Mesendoderm (in vitro differentiated cells): ENCODE measurements at regions not wholly inside any gene's neighbourhood (a gene's known extent, or its start where the extent isn't known, plus 50 kb on each side); places are given as distances from the start of the nearest gene placed in this dataset.

ENCODE experiments used
- DNase-seq: peaks from one replicate; pipeline ENCODE4 v3.0.0; 2013
- H2AK5ac ChIP-seq: 2 replicates; pipeline ENCODE4 v1.6.1; 2013; ENCODE audit warnings: low read length, inconsistent platforms
- H2BK120ac ChIP-seq: 2 replicates; pipeline ENCODE4 v1.6.1; 2013; ENCODE audit warnings: low read depth, mild to moderate bottlenecking, low read length, moderate library complexity, mixed read lengths
- H2BK15ac ChIP-seq: replicated peaks from 2 replicates; pipeline ENCODE4 v1.6.1; 2013; ENCODE audit warnings: low read depth, mild to moderate bottlenecking, moderate library complexity
- H2BK5ac ChIP-seq: 2 replicates; pipeline ENCODE4 v1.6.1; 2013; ENCODE audit warnings: low read length, inconsistent platforms
- H3K18ac ChIP-seq: 2 replicates; pipeline ENCODE4 v1.6.1; 2013; ENCODE audit warnings: mild to moderate bottlenecking, low read length, mixed read lengths
- H3K23ac ChIP-seq: one replicate; pipeline ENCODE4 v1.6.1; 2013; ENCODE audit warnings: low read length
- H3K27ac ChIP-seq: 2 replicates; pipeline ENCODE4 v1.5.1; 2013; ENCODE audit warnings: low read depth, mild to moderate bottlenecking, inconsistent platforms, low read length, moderate library complexity
- H3K27me3 ChIP-seq: 2 replicates; pipeline ENCODE4 v1.6.1; 2013; ENCODE audit warnings: low read length, control low read depth, mild to moderate bottlenecking, inconsistent platforms; ENCODE audit not compliant: insufficient read depth, poor library complexity
- H3K36me3 ChIP-seq: 2 replicates; pipeline ENCODE4 v1.6.1; 2013; ENCODE audit warnings: low read length, inconsistent platforms; ENCODE audit not compliant: control insufficient read depth, insufficient read depth
- H3K4ac ChIP-seq: one replicate; pipeline ENCODE4 v1.6.1; 2013; ENCODE audit warnings: low read depth, mild to moderate bottlenecking, low read length, moderate library complexity
- H3K4me1 ChIP-seq: 2 replicates; pipeline ENCODE4 v1.6.1; 2013; ENCODE audit warnings: low read depth, low read length, inconsistent platforms; ENCODE audit not compliant: control insufficient read depth
- H3K4me2 ChIP-seq: 2 replicates; pipeline ENCODE4 v1.6.1; 2013; ENCODE audit warnings: low read length
- H3K4me3 ChIP-seq: 2 replicates; pipeline ENCODE4 v1.5.1; 2013; ENCODE audit warnings: mild to moderate bottlenecking, low read length
- H3K56ac ChIP-seq: one replicate; pipeline ENCODE4 v1.6.1; 2013; ENCODE audit warnings: low read length
- H3K79me1 ChIP-seq: 2 replicates; pipeline ENCODE4 v1.6.1; 2013; ENCODE audit warnings: low read length, inconsistent platforms
- H3K79me2 ChIP-seq: 2 replicates; pipeline ENCODE4 v1.6.1; 2013; ENCODE audit warnings: mild to moderate bottlenecking, low read length; ENCODE audit not compliant: control insufficient read depth, insufficient read depth
- H3K9ac ChIP-seq: 2 replicates; pipeline ENCODE4 v1.6.1; 2013; ENCODE audit warnings: low read length, inconsistent platforms
- H4K5ac ChIP-seq: one replicate; pipeline ENCODE4 v1.6.1; 2013; ENCODE audit warnings: low read length
- H4K8ac ChIP-seq: one replicate; pipeline ENCODE4 v1.6.1; 2013; ENCODE audit warnings: low read depth, mild to moderate bottlenecking, control low read depth, low read length, moderate library complexity
- WGBS: extraction: QIAGEN DNeasy Blood & Tissue Kit; methylation state at CpG from one replicate; pipeline ENCODE4 v1.1.7; 2013; ENCODE audit warnings: low lambda C conversion rate, missing lambda C conversion rate; ENCODE audit not compliant: insufficient coverage; ENCODE audit errors: extremely low coverage; 5-methylcytosine and 5-hydroxymethylcytosine counted together

- DNase-seq, result no peak
- Histone ChIP-seq H4K5ac (no peak overlapping the region), H2BK5ac (no peak overlapping the region), H3K4me2 (no peak overlapping the region), H3K4me3 (no peak overlapping the region), H2AK5ac (no peak overlapping the region), H3K23ac (no peak overlapping the region), H2BK120ac (no peak overlapping the region), H3K79me1 (no peaks in the 10 kb centered on the region), H2BK15ac (no peak overlapping the region), H3K18ac (no peak overlapping the region), H3K9ac (no peak overlapping the region), H3K27me3 (no peaks in the 10 kb centered on the region), H3K36me3 (no peaks in the 10 kb centered on the region), H4K8ac (no peak overlapping the region), H3K56ac (no peak overlapping the region), H3K4me1 (no peaks in the 10 kb centered on the region), H3K27ac (no peak overlapping the region), H3K79me2 (no peaks in the 10 kb centered on the region), H3K4ac (no peak overlapping the region)
- WGBS, result no CpG with 5 or more reads among the region's 6 CpGs
Observed at GRCh38 chr16:54517181-54517580, 230.6 kb upstream of the IRX3 start.

GRCh38 chr16:54512467-54512995 is 225.9 kb upstream of the IRX3 start:
- H3K36me3 ChIP-seq, result no peaks in the 10 kb centered on the region
- no peak overlapping the region for H3K4ac ChIP-seq
- no peaks in the 10 kb centered on the region for H3K79me2 ChIP-seq
- WGBS, result no CpG with 5 or more reads among the region's 16 CpGs
- no peak overlapping the region for H3K18ac ChIP-seq
- H3K27ac ChIP-seq, result no peak overlapping the region
- no peaks in the 10 kb centered on the region for H3K27me3 ChIP-seq
- no peak overlapping the region for H3K23ac ChIP-seq
- H2AK5ac ChIP-seq, result no peak overlapping the region
- no peak overlapping the region for H4K5ac ChIP-seq
- no peak overlapping the region for H2BK120ac ChIP-seq
- no peak overlapping the region for H4K8ac ChIP-seq
- H2BK15ac ChIP-seq, result no peak overlapping the region
- H3K4me3 ChIP-seq, result no peak overlapping the region
- H3K4me1 ChIP-seq, result no peaks in the 10 kb centered on the region
- no peak overlapping the region for H3K56ac ChIP-seq
- H2BK5ac ChIP-seq, result no peak overlapping the region
- no peaks in the 10 kb centered on the region for H3K79me1 ChIP-seq
- H3K9ac ChIP-seq, result no peak overlapping the region
- DNase-seq, result no peak
- no peak overlapping the region for H3K4me2 ChIP-seq

- no peaks in the 10 kb centered on the region for H3K79me2 ChIP-seq
- no peak overlapping the region for H2AK5ac ChIP-seq
- no CpG with 5 or more reads among the region's 3 CpGs for WGBS
- H2BK15ac ChIP-seq, result no peak overlapping the region
- H4K8ac ChIP-seq, result no peak overlapping the region
- no peaks in the 10 kb centered on the region for H3K27me3 ChIP-seq
- H3K27ac ChIP-seq, result no peak overlapping the region
- no peak overlapping the region for H3K4me3 ChIP-seq
- H3K18ac ChIP-seq, result no peak overlapping the region
- no peaks in the 10 kb centered on the region for H3K36me3 ChIP-seq
- no peaks in the 10 kb centered on the region for H3K4me1 ChIP-seq
- no peak overlapping the region for H4K5ac ChIP-seq
- H2BK5ac ChIP-seq, result no peak overlapping the region
- H3K4ac ChIP-seq, result no peak overlapping the region
- no peak overlapping the region for H3K23ac ChIP-seq
- no peak overlapping the region for H3K9ac ChIP-seq
- H3K4me2 ChIP-seq, result no peak overlapping the region
- DNase-seq, result peak; percentile 34
- H3K79me1 ChIP-seq, result no peaks in the 10 kb centered on the region
- H2BK120ac ChIP-seq, result no peak overlapping the region
- no peak overlapping the region for H3K56ac ChIP-seq
Observed at GRCh38 chr16:54511222-54511731, 224.7 kb upstream of the IRX3 start.

GRCh38 chr16:54510685-54511221 is 224.2 kb upstream of the IRX3 start:
- H3K36me3 ChIP-seq, result no peaks in the 10 kb centered on the region
- no peak overlapping the region for H4K8ac ChIP-seq
- no peak overlapping the region for H3K4me2 ChIP-seq
- no peaks in the 10 kb centered on the region for H3K79me1 ChIP-seq
- H3K23ac ChIP-seq, result no peak overlapping the region
- no peak overlapping the region for H2BK5ac ChIP-seq
- no peak overlapping the region for H2BK120ac ChIP-seq
- WGBS, result no CpG with 5 or more reads among the region's 10 CpGs
- no peak overlapping the region for H3K18ac ChIP-seq
- H3K4me3 ChIP-seq, result no peak overlapping the region
- H4K5ac ChIP-seq, result no peak overlapping the region
- no peak for DNase-seq
- no peak overlapping the region for H3K4ac ChIP-seq
- H3K9ac ChIP-seq, result no peak overlapping the region
- no peak overlapping the region for H2AK5ac ChIP-seq
- no peaks in the 10 kb centered on the region for H3K4me1 ChIP-seq
- no peaks in the 10 kb centered on the region for H3K79me2 ChIP-seq
- H2BK15ac ChIP-seq, result no peak overlapping the region
- no peaks in the 10 kb centered on the region for H3K27me3 ChIP-seq
- H3K56ac ChIP-seq, result no peak overlapping the region
- no peak overlapping the region for H3K27ac ChIP-seq

- H4K8ac ChIP-seq, result no peak overlapping the region
- H2BK120ac ChIP-seq, result no peak overlapping the region
- H3K27ac ChIP-seq, result no peak overlapping the region
- no peak for DNase-seq
- H3K79me2 ChIP-seq, result no peaks in the 10 kb centered on the region
- no peak overlapping the region for H3K56ac ChIP-seq
- no peaks in the 10 kb centered on the region for H3K79me1 ChIP-seq
- H2BK5ac ChIP-seq, result no peak overlapping the region
- H3K4me3 ChIP-seq, result no peak overlapping the region
- no peaks in the 10 kb centered on the region for H3K27me3 ChIP-seq
- no peaks in the 10 kb centered on the region for H3K36me3 ChIP-seq
- H2AK5ac ChIP-seq, result no peak overlapping the region
- WGBS, result no CpG with 5 or more reads among the region's 11 CpGs
- H2BK15ac ChIP-seq, result no peak overlapping the region
- no peak overlapping the region for H3K4me2 ChIP-seq
- no peak overlapping the region for H4K5ac ChIP-seq
- no peak overlapping the region for H3K4ac ChIP-seq
- H3K18ac ChIP-seq, result no peak overlapping the region
- no peak overlapping the region for H3K9ac ChIP-seq
- peaks cover under 1% of the 10 kb centered on the region for H3K4me1 ChIP-seq
- no peak overlapping the region for H3K23ac ChIP-seq
Observed at GRCh38 chr16:54509456-54509855, 222.9 kb upstream of the IRX3 start.

- H3K36me3 ChIP-seq, result no peaks in the 10 kb centered on the region
- H3K4me3 ChIP-seq, result no peak overlapping the region
- no peak overlapping the region for H2BK15ac ChIP-seq
- no peak overlapping the region for H2AK5ac ChIP-seq
- H4K8ac ChIP-seq, result no peak overlapping the region
- no peaks in the 10 kb centered on the region for H3K79me2 ChIP-seq
- no peak overlapping the region for H3K56ac ChIP-seq
- no peak overlapping the region for H4K5ac ChIP-seq
- H3K4me2 ChIP-seq, result no peak overlapping the region
- no peak overlapping the region for H2BK120ac ChIP-seq
- no peak overlapping the region for H2BK5ac ChIP-seq
- peaks cover 2% of the 10 kb centered on the region for H3K4me1 ChIP-seq
- no CpG with 5 or more reads among the region's 12 CpGs for WGBS
- no peak overlapping the region for H3K4ac ChIP-seq
- H3K27ac ChIP-seq, result no peak overlapping the region
- H3K9ac ChIP-seq, result no peak overlapping the region
- DNase-seq, result no peak
- H3K27me3 ChIP-seq, result no peaks in the 10 kb centered on the region
- no peak overlapping the region for H3K18ac ChIP-seq
- H3K79me1 ChIP-seq, result no peaks in the 10 kb centered on the region
- H3K23ac ChIP-seq, result no peak overlapping the region
Observed at GRCh38 chr16:54508351-54508750, 221.8 kb upstream of the IRX3 start.
